HUES48 (cell line): ENCODE measurements at regions not wholly inside any gene's neighbourhood (a gene's known extent, or its start where the extent isn't known, plus 50 kb on each side); places are given as distances from the start of the nearest gene placed in this dataset.

Source experiments
- H3K27ac ChIP-seq: one replicate; pipeline ENCODE4 v1.7.0; 2013; ENCODE audit warnings: low read depth, low read length, inconsistent platforms
- H3K27me3 ChIP-seq: 2 replicates; pipeline ENCODE4 v1.6.1; 2013; ENCODE audit warnings: mild to moderate bottlenecking, low read length; ENCODE audit not compliant: control insufficient read depth, insufficient read depth
- H3K36me3 ChIP-seq: 2 replicates; pipeline ENCODE4 v1.6.1; 2013; ENCODE audit warnings: low read length; ENCODE audit not compliant: control insufficient read depth, insufficient read depth
- H3K4me1 ChIP-seq: 2 replicates; pipeline ENCODE4 v1.6.1; 2013; ENCODE audit warnings: mild to moderate bottlenecking, low read length; ENCODE audit not compliant: control insufficient read depth, insufficient read depth
- H3K4me3 ChIP-seq: 2 replicates; pipeline ENCODE4 v1.5.1; 2013; ENCODE audit warnings: mild to moderate bottlenecking, low read depth, low read length
- H3K9ac ChIP-seq: 2 replicates; pipeline ENCODE4 v1.6.1; 2013; ENCODE audit warnings: mild to moderate bottlenecking, low read depth, low read length, moderate library complexity
- H3K9me3 ChIP-seq: 2 replicates; pipeline ENCODE4 v1.6.1; 2013; ENCODE audit warnings: low read length; ENCODE audit not compliant: control insufficient read depth, insufficient read depth

- H3K36me3 ChIP-seq, result no peaks in the 10 kb centered on the region
- no peaks in the 10 kb centered on the region for H3K27me3 ChIP-seq
- no peak overlapping the region for H3K27ac ChIP-seq
- H3K9ac ChIP-seq, result no peak overlapping the region
- H3K4me3 ChIP-seq, result no peak overlapping the region
- no peaks in the 10 kb centered on the region for H3K9me3 ChIP-seq
- H3K4me1 ChIP-seq, result peaks cover 10% of the 10 kb centered on the region
These were observed 402.6 kb upstream of the SULF2 start for GRCh38 chr20:48187851-48188250.

- Histone ChIP-seq H3K27ac (peak overlapping the region; percentile 53), H3K4me1 (peaks cover 10% of the 10 kb centered on the region), H3K9ac (no peak overlapping the region), H3K27me3 (no peaks in the 10 kb centered on the region), H3K4me3 (no peak overlapping the region), H3K9me3 (no peaks in the 10 kb centered on the region), H3K36me3 (no peaks in the 10 kb centered on the region)
These were observed 401.6 kb upstream of the SULF2 start for GRCh38 chr20:48186915-48187314.

- no peaks in the 10 kb centered on the region for H3K36me3 ChIP-seq
- peak overlapping the region; percentile 53 for H3K27ac ChIP-seq
- H3K27me3 ChIP-seq, result no peaks in the 10 kb centered on the region
- 0 out of 2 replicates have a peak, but pooled peaks cover 1% of the 10 kb centered on the region for H3K9me3 ChIP-seq
- peaks cover 10% of the 10 kb centered on the region for H3K4me1 ChIP-seq
- no peak overlapping the region for H3K4me3 ChIP-seq
- no peak overlapping the region for H3K9ac ChIP-seq
These were observed 401.2 kb upstream of the SULF2 start for GRCh38 chr20:48186447-48186846.

DNA sequence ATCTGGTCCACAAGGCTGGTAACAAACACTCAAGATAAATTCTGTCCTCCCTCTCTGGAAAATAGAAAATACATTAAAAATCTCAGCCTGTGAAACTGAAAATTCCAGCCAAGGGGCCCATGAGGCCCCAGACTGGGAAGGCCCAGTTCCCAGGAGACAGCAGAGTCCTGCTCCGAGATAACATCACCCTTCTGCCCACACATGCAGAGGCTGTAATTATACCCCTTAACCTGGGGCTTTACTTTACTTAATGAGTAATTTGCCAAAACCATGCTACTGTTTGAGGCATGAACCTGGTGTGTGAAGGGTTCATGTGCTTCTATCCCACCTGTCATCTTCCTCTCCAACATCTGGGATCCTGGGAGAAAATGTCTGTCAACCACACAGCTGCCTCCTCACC is 398.9 kb upstream of the SULF2 start:
- Histone ChIP-seq H3K27me3 (no peaks in the 10 kb centered on the region), H3K9me3 (0 out of 2 replicates have a peak, but pooled peaks cover 4% of the 10 kb centered on the region), H3K9ac (no peak overlapping the region), H3K4me3 (no peak overlapping the region), H3K27ac (no peak overlapping the region), H3K4me1 (peaks cover 10% of the 10 kb centered on the region), H3K36me3 (no peaks in the 10 kb centered on the region)

- no peak overlapping the region for H3K9ac ChIP-seq
- H3K4me1 ChIP-seq, result peaks cover 15% of the 10 kb centered on the region
- H3K27me3 ChIP-seq, result no peaks in the 10 kb centered on the region
- H3K4me3 ChIP-seq, result no peak overlapping the region
- 0 out of 2 replicates have a peak, but pooled peaks cover 4% of the 10 kb centered on the region for H3K9me3 ChIP-seq
- no peak overlapping the region for H3K27ac ChIP-seq
- no peaks in the 10 kb centered on the region for H3K36me3 ChIP-seq
These were observed 396.1 kb upstream of the SULF2 start for GRCh38 chr20:48181261-48181935.

DNA sequence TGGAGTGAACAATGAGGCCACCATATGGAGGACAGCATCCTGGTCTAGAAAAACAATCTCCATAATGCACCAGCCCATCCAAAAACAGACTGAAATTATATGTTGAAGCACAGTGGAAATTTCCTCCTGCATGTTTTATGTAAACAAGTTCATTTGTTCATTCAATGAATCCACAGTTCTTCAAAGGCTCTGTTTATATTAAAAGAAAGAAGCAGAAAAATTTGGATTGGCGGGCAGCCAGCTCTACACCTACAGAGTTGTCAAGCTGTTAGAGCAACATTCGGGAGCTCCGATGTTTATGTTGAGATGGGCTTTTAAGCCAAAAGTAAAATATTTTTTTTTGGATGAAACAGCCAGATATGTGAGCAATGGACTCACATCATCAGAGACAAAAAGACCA is 395.3 kb upstream of the SULF2 start:
- Histone ChIP-seq H3K9me3 (0 out of 2 replicates have a peak, but pooled peaks cover 4% of the 10 kb centered on the region), H3K27ac (no peak overlapping the region), H3K4me1 (peaks cover 12% of the 10 kb centered on the region), H3K27me3 (no peaks in the 10 kb centered on the region), H3K4me3 (no peak overlapping the region), H3K36me3 (no peaks in the 10 kb centered on the region), H3K9ac (no peak overlapping the region)

GRCh38 chr20:48180024-48180423 is 394.7 kb upstream of the SULF2 start:
- H3K36me3 ChIP-seq, result no peaks in the 10 kb centered on the region
- 0 out of 2 replicates have a peak, but pooled peaks cover 4% of the 10 kb centered on the region for H3K9me3 ChIP-seq
- H3K4me1 ChIP-seq, result peaks cover 12% of the 10 kb centered on the region
- no peak overlapping the region for H3K9ac ChIP-seq
- no peak overlapping the region for H3K4me3 ChIP-seq
- no peak overlapping the region for H3K27ac ChIP-seq
- no peaks in the 10 kb centered on the region for H3K27me3 ChIP-seq

DNA sequence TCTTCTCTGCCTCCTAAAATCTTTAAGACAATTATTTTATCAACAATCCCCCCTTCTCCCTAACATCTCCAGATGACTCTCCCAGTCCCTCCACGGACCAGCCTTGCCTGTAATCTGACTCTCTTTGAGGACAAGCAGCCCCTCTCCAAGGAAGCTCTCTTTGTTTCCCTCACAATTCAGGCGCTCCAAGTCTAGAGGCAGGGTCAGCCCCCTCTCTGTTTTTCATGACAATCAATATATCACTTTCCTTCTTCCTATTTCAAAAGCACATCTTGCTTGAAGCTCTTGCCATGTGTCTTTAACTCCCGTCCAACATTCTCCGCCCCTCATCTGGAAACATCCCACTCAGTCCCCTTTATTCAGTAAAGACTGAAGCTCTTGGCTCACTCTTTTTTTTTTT is 393.4 kb upstream of the SULF2 start:
- Histone ChIP-seq H3K4me1 (peaks cover 12% of the 10 kb centered on the region), H3K4me3 (no peak overlapping the region), H3K9ac (no peak overlapping the region), H3K9me3 (0 out of 2 replicates have a peak, but pooled peaks cover 4% of the 10 kb centered on the region), H3K27me3 (no peaks in the 10 kb centered on the region), H3K36me3 (no peaks in the 10 kb centered on the region), H3K27ac (no peak overlapping the region)

DNA sequence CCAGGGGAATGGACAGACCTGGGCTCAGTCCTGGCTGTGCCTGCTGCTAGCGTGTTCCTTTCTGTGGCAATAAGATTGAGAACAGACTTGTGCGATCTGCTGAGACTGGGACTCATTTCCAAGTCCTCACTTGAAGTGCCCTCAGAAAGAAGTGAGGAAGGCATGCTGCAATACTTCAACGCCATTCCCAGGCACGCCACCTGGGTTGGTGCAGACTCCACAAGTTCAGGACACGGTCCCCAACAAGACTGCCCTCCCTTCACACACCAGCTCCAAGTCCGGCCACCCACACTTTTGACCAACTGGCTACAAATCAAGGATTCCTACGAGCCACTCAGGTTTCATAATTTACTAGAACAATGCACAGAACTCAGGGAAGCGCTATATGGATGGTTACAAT is 391.8 kb upstream of the SULF2 start:
- H3K36me3 ChIP-seq, result no peaks in the 10 kb centered on the region
- peaks cover 12% of the 10 kb centered on the region for H3K4me1 ChIP-seq
- no peaks in the 10 kb centered on the region; the same call in 1 of the 2 replicates for H3K27me3 ChIP-seq
- H3K27ac ChIP-seq, result no peak overlapping the region
- no peak overlapping the region for H3K9ac ChIP-seq
- 0 out of 2 replicates have a peak, but pooled peaks cover 4% of the 10 kb centered on the region for H3K9me3 ChIP-seq
- no peak overlapping the region for H3K4me3 ChIP-seq

DNA sequence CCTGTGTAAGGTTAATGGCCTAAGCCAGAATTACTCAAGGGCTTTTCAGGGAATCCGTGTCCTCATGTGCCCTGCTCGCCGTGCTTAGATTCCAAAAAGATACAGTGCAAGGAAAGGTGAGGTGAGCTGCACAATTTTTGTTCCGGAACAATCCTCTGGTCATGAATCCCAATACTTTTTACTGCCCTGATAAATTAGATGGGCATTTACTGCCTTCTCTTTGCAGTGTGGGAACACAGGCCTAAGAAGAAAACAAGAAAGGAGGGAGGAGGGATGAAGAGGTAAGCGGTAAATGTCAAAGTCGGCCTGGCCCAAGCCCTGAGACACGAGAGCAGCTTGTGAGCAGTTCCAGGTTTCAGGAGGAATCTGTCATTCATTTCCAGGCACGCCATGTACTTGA is 390.9 kb upstream of the SULF2 start:
- Histone ChIP-seq H3K4me1 (peaks cover 12% of the 10 kb centered on the region), H3K27ac (no peak overlapping the region), H3K9ac (no peak overlapping the region), H3K9me3 (no peaks in the 10 kb centered on the region), H3K27me3 (no peaks in the 10 kb centered on the region; the same call in 1 of the 2 replicates), H3K36me3 (no peaks in the 10 kb centered on the region), H3K4me3 (no peak overlapping the region)

DNA sequence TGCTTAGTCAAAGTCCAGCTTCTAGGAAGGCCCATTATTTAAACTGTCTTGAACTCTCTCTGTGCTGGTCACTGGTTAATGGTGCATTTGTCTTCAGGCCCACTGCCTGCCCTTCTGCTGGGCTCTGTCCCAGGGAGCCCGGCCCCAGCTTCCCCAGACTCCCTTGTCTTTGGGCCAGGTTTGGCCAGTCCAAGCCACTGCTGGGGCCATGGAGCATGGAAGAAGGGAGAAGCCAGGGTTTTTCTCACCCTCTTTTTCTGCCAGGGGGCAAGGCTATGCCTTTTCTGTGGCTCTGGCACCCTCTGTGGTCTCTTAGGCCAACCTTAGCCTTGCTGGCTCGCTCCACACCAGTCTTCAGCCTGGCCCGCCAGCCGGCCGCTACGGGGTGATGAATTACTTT is 390.0 kb upstream of the SULF2 start:
- no peak overlapping the region for H3K9ac ChIP-seq
- H3K9me3 ChIP-seq, result no peaks in the 10 kb centered on the region
- no peaks in the 10 kb centered on the region for H3K36me3 ChIP-seq
- no peak overlapping the region for H3K4me3 ChIP-seq
- no peak overlapping the region for H3K27ac ChIP-seq
- peaks cover 12% of the 10 kb centered on the region for H3K4me1 ChIP-seq
- H3K27me3 ChIP-seq, result no peaks in the 10 kb centered on the region; the same call in 1 of the 2 replicates
